Stimulated activated naive CD4-positive, alpha-beta T cell treated with Interleukin-2 at 50 U/mL for 16 hours (primary cell): ENCODE measurements at regions not wholly inside any gene's neighbourhood (a gene's known extent, or its start where the extent isn't known, plus 50 kb on each side); places are given as distances from the start of the nearest gene placed in this dataset.

Experiments
- DNase-seq: peaks from one replicate; lab custom pipeline; 2025; lab: John Stamatoyannopoulos, UW

GRCh38 chr1:232519186-232519585, 110.7 kb downstream of the SIPA1L2 start:
- no peak for DNase-seq

- no peak for DNase-seq
Observed at GRCh38 chr1:232518349-232518748, 111.6 kb downstream of the SIPA1L2 start.

- no peak for DNase-seq
Observed at GRCh38 chr1:232517204-232517603, 112.7 kb downstream of the SIPA1L2 start.

DNA sequence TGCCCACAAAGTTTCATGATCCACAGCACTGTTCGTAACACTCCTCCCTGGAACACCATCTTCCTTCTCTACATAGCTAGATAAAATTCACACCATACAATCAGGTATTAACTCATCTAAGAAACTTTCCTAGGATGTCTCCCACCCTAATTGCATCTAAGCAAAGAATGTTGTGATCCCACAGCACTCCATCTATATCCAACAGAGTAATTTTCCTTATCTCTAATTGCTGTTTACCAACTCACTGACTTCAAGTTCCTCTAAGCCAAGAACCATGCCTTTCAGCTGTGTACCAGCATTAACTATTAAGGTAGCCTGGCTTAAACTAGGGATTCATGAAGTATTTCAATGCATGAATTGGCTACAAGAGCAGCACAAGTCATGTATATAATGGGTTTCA, 114.2 kb downstream of the SIPA1L2 start:
- no peak for DNase-seq

GRCh38 chr1:232512712-232513111, 117.2 kb downstream of the SIPA1L2 start:
- DNase-seq: no peak

- no peak for DNase-seq
Observed at GRCh38 chr1:232511172-232511571, 118.8 kb downstream of the SIPA1L2 start.

DNA sequence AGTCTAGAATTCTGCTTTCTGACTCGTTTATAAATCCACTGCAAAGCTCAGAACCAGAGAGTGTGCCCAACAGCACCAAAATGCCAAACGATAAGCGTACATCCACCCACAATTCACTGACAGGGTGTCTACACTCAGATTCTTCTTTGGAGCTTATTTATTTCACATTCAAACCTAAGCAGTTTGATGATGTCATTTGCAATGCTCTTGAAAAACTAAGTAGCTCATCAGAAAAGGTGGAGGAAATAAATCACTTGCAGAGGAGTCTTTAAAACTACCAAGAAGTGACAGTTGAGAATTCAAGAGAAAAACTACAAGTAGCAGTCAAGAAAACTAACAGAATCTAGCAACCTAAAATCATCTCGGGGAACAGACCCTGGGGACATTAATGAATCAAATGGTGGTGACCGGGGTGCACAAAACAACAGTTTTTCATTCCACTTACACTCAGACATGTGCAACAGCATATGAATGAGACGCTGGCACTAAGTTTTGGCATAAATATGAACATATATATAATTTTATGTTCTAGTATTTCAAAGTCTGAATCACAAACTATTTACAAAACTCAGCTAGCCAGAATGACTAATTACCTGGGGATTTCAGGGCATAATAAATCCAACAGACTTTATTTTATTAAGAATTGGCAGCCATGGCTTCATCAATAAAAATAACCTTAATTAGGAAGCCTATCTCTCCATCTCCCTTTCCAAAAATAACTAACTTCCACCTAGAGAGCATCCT, 119.4 kb downstream of the SIPA1L2 start:
- no peak for DNase-seq

- no peak for DNase-seq
Observed at GRCh38 chr1:232509570-232509969, 120.4 kb downstream of the SIPA1L2 start.

DNA sequence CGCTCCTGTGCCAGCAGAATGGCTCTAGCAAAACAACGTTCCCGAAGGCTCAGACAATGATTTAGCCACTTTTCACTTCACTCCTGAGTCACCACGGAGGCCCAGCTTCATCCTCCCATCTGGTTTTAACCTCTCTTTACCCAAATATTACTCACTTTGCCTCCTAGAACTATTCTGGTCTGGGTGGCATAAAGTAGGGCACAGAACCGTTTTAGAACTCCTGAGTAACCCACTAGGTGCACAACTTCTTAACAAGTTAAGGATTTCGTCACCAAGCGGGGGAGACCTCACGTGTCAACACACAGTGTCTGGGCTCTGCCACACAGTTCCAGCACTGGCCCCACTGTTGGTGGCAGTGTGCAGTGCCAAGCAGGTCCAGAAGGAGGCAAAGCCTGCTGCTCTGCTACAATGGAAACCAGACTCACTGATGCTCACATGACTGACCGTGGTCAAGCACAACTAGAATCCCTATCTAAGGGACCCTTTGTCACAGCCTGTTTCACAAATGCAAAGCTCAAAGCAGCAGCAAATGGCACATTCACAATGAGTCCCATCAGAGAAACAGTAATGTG, 121.7 kb downstream of the SIPA1L2 start:
- no peak for DNase-seq

DNA sequence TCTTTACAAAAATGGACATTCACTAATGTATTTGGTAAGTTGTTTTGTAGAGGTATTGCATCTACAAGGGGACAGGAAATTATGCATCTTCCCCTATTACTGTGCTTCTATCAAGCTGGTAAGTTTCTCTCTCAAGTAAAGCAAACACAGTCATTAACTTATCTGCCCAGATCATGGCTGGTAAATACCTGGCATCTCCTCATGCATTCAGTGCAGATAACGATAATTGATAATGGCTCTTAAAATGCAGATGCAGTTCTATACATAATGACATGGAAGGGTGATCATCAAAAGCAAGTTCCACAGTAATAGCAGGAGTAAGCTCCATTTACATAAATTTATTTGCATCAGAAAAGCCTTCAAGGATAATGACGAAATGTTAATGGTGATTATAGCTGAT, 122.4 kb downstream of the SIPA1L2 start:
- no peak for DNase-seq

DNA sequence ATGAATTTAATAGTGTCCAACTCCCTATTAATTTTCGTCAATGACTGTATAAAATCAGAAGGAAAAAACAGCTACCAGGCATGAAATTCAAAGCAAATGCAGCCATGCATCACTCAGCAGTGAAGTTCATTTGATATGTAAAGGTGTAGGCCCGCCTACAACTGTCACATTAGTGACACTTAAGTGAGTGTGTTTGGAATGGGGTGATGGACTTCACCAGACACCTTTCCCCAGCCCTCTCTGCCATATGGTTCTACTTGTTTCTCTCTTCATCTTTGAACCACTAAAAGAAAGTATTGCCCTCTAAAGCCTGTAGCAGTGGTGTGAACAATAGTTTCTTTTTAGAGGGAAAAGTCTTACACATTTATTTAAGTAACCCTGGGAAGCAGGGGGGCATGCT, 124.0 kb downstream of the SIPA1L2 start:
- DNase-seq: no peak

DNA sequence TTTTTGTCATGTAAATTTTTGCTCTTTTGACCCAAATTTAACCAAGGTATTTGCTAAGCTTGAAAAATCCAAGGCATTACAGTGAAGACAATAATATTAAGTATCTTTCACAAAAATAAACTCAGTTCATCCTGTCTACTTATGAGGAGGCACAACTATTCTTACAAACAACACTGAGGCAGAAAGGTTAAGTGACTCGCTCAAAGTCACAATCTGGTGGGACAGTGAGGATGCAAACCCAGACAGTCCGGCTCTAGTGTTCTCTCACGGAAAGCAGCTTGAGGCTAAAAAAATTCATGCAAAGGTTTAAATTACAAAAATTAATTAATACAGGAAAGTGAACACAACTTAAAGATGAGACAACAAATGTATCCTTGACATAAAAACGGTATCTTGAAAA, 125.3 kb downstream of the SIPA1L2 start:
- DNase-seq: no peak

DNA sequence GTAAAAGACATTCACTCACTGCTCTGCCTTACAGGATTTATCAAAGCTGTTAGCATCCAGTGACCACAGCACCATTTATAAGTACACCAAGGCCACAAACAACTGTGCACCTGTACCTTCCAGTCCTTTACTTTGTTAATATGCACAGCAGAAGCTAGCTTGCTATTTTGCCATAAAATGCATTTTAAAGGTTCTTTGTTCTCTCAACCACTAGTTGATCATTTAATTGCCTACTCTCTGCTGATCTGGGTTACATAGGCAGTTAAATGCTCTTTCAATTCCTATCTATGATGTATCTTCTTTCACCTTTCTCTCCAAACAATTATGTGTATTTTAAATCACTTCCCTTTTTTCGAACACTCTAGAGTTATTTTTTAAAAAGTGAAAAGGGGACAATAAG, 126.4 kb downstream of the SIPA1L2 start:
- DNase-seq: no peak

DNA sequence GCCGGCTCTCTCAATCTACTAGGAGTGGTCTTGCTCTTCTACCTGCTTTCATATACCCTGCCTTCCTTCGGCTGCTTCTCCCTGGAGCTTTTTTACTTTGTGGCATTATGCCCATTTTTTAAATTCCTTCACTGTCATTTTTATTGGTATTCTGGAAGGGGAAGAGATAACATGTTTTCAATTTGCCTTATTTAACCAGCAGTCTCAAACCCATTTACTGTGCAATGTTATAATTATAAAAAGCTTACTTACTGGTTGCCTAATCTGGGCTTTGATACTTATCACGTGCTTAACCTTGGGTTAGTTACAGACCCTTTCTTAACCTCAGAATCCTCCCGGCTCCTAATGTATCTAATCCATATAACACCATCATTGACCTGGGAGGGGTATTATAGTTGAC, 128.1 kb downstream of the SIPA1L2 start:
- no peak for DNase-seq

- DNase-seq: no peak
Observed at GRCh38 chr1:232499188-232499587, 130.7 kb downstream of the SIPA1L2 start.

DNA sequence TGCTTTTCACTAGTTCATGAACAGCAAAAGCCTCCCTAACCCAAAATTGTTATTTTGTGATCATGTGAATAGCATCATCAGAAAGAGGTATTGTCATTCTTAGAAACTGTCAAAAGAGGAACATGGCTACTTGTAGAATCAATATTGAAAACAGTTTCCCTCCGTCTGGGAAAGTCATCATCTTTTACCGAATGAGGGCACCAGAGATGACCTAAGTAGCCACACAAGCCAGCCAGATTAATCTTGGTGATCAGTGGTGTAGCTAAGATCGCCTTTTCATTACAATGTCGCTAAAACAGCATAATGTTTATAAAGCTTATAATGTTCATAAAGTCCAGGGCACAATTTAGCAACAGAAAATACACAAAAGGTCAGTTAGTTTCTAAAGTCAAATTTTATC, 136.1 kb downstream of the SIPA1L2 start:
- DNase-seq: no peak

GRCh38 chr1:232489256-232489655, 140.7 kb downstream of the SIPA1L2 start:
- no peak for DNase-seq

- no peak for DNase-seq
Observed at GRCh38 chr1:232487236-232487635, 142.7 kb downstream of the SIPA1L2 start.

GRCh38 chr1:232486454-232487207, 143.3 kb downstream of the SIPA1L2 start:
- no peak for DNase-seq

DNA sequence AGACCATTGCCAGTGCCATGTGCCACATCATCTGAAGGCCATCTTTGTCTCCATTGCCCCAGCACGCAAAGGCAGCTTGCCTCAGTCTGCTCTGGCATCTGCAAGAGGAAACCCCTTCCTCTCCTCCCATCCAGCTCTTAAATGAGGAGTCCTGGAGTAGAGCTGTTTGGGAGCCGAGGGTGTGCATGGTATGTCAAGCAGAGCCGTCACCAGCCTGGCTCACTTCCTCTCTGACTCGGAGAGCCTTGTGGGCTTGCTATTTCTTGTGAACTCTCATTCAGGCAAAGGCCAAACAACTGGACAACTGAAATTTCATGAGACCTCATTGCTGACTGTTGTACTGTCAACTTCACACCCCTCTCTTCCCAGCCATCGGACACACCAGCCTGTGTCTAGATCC, 143.9 kb downstream of the SIPA1L2 start:
- no peak for DNase-seq

DNA sequence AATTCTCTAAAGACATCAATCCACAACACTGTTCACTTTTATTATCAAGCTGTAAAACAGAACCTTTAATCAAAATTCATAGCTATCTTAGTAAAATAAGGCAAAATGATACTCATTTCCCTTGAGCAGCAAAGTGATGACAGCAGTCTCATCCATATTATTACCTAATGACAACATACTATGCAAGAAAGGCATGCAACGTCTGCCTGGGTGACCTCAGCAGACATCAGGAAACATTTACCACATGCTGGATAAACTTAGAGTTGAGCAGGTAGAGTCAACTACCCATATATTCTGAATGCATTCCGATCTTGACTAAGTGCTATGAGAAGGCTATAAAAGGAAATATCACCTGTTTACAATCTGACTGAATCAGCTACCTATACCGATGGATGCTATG, 145.1 kb downstream of the SIPA1L2 start:
- no peak for DNase-seq

DNA sequence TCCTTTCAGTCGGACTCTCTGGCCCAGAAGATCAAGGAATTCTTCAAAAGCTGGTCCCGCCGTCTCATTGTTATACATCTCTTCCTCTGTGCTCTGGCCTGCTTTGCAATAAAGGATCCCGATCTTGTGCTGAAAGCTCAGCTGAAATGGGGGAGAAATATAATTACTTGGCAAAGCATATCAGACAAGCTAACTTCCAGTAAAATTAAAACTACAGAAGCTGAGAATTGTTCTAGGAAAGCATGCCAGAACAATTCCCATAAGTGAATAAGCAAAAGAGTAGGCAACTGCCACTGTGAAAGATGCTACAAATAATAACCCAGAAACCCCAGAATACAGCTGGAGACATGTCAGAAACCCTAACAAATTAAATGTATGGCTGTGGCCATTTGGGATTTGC, 146.1 kb downstream of the SIPA1L2 start:
- DNase-seq: no peak

DNA sequence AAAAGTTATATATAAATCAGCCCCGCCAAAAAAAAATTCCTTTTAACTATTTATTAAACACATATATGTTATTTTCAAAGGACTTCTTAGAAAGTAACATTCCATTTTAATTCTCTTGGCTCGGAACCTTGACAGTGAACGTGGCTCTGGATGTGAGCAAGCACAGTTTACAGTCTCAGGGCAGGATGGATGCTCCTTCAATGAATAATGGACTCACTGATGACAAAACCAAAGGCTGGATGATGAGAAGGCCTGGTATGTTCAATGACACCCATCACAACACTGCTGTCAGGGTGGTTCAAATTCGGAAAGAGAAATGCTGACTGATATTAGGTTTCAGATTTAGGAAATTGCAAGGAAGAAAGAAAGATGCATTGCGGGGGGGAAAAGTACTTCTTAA, 148.8 kb downstream of the SIPA1L2 start:
- DNase-seq: no peak
